WERI-Rb-1 (cell line): ENCODE measurements at regions not wholly inside any gene's neighbourhood (a gene's known extent, or its start where the extent isn't known, plus 50 kb on each side); places are given as distances from the start of the nearest gene placed in this dataset.
A peak's percentile ranks its signal among the peaks of the same experiment; 100 is the strongest.

Source experiments
- DNase-seq: peaks from one replicate; pipeline ENCODE4 v3.0.0-alpha.2; 2020
- H3K27ac ChIP-seq: fragments of 250-450 bp; sonication (Bioruptor Pico); 2 replicates; pipeline ENCODE4 v1.5.1; 2020; ENCODE audit warnings: mild to moderate bottlenecking, moderate library complexity
- H3K27me3 ChIP-seq: fragments of 250-450 bp; sonication (Bioruptor Pico); 2 replicates; pipeline ENCODE4 v1.5.1; 2021; ENCODE audit warnings: mild to moderate bottlenecking, low read depth, moderate library complexity; ENCODE audit not compliant: insufficient read depth, severe bottlenecking
- H3K36me3 ChIP-seq: fragments of 250-450 bp; sonication (Bioruptor Pico); 2 replicates; pipeline ENCODE4 v1.5.1; 2020; ENCODE audit warnings: mild to moderate bottlenecking, moderate library complexity
- H3K4me3 ChIP-seq: 2 replicates; pipeline ENCODE4 v1.5.1; 2011; ENCODE audit warnings: low read depth, mild to moderate bottlenecking, control low read depth, low read length
- H3K9me3 ChIP-seq: fragments of 250-450 bp; sonication (Bioruptor Pico); 2 replicates; pipeline ENCODE4 v1.5.1; 2021; ENCODE audit warnings: mild to moderate bottlenecking, moderate library complexity; ENCODE audit not compliant: severe bottlenecking
- CTCF ChIP-seq: IDR thresholded peaks from 2 replicates; pipeline ENCODE4 v1.5.1; 2011; ENCODE audit warnings: low read depth, mild to moderate bottlenecking, control low read depth, inconsistent platforms, low read length

- DNase-seq = no peak
- Histone ChIP-seq H3K27ac (no peak overlapping the region), H3K27me3 (no peaks in the 10 kb centered on the region), H3K9me3 (peaks cover 6% of the 10 kb centered on the region), H3K4me3 (no peak overlapping the region), H3K36me3 (no peaks in the 10 kb centered on the region)
- no peak for TF ChIP-seq CTCF
Measured at GRCh38 chr19:33902802-33903488, 106.3 kb downstream of the KCTD15 start.

GRCh38 chr19:33903489-33903850, 106.8 kb downstream of the KCTD15 start:
- no peak for TF ChIP-seq CTCF
- DNase-seq = peak; percentile 28
- Histone ChIP-seq H3K9me3 (peaks cover under 1% of the 10 kb centered on the region), H3K36me3 (no peaks in the 10 kb centered on the region), H3K27me3 (no peaks in the 10 kb centered on the region), H3K4me3 (no peak overlapping the region), H3K27ac (no peak overlapping the region)

- H3K4me3 ChIP-seq = no peak overlapping the region
- no peaks in the 10 kb centered on the region for H3K27me3 ChIP-seq
- H3K9me3 ChIP-seq = no peaks in the 10 kb centered on the region
- no peaks in the 10 kb centered on the region for H3K36me3 ChIP-seq
- no peak overlapping the region for H3K27ac ChIP-seq
- TF ChIP-seq CTCF = no peak
- no peak for DNase-seq
Measured at GRCh38 chr19:33904681-33905080, 108.0 kb downstream of the KCTD15 start.

GRCh38 chr19:33905473-33905936, 108.8 kb downstream of the KCTD15 start:
- Histone ChIP-seq H3K4me3 (no peak overlapping the region), H3K27me3 (no peaks in the 10 kb centered on the region), H3K27ac (no peak overlapping the region), H3K9me3 (no peaks in the 10 kb centered on the region), H3K36me3 (no peaks in the 10 kb centered on the region)
- no peak for TF ChIP-seq CTCF
- no peak for DNase-seq

GRCh38 chr19:33905937-33906577, 109.4 kb downstream of the KCTD15 start:
- Histone ChIP-seq H3K27me3 (no peaks in the 10 kb centered on the region), H3K9me3 (no peaks in the 10 kb centered on the region), H3K27ac (no peak overlapping the region), H3K36me3 (no peaks in the 10 kb centered on the region), H3K4me3 (no peak overlapping the region)
- TF ChIP-seq CTCF = no peak
- no peak for DNase-seq
